Loucy (cell line): ENCODE measurements at regions not wholly inside any gene's neighbourhood (a gene's known extent, or its start where the extent isn't known, plus 50 kb on each side); places are given as distances from the start of the nearest gene placed in this dataset.

ENCODE experiments used
- CTCF ChIP-seq: fragments of 200-600 bp; sonication (generic); conservative IDR thresholded peaks from 2 replicates; pipeline ENCODE4 v1.5.1; 2014; ENCODE audit warnings: mild to moderate bottlenecking, antibody characterized with exemption, low read length
- EZH2phosphoT487 ChIP-seq: fragments of 200-600 bp; IDR thresholded peaks from 2 replicates; pipeline ENCODE4 v1.6.1; 2018; ENCODE audit warnings: antibody characterized with exemption, mild to moderate bottlenecking, moderate library complexity, borderline replicate concordance

- no peak for TF ChIP-seq CTCF
- TF ChIP-seq EZH2phosphoT487, result no peak
Observed at GRCh38 chr3:94372026-94372425, 309.2 kb downstream of the NSUN3 start.
